HL-60 (cell line): ENCODE measurements at regions not wholly inside any gene's neighbourhood (a gene's known extent, or its start where the extent isn't known, plus 50 kb on each side); places are given as distances from the start of the nearest gene placed in this dataset.

Source experiments
- POLR2AphosphoS5 ChIP-seq: IDR thresholded peaks from 2 replicates; pipeline ENCODE4 v1.6.1; 2012; ENCODE audit warnings: low read depth
- TF ChIP-seq, protein P1 (sequence below): IDR thresholded peaks from one replicate; pipeline ENCODE4 v1.5.1; 2011; ENCODE audit warnings: low read length, control low read depth, inconsistent platforms; ENCODE audit not compliant: insufficient read depth

DNA sequence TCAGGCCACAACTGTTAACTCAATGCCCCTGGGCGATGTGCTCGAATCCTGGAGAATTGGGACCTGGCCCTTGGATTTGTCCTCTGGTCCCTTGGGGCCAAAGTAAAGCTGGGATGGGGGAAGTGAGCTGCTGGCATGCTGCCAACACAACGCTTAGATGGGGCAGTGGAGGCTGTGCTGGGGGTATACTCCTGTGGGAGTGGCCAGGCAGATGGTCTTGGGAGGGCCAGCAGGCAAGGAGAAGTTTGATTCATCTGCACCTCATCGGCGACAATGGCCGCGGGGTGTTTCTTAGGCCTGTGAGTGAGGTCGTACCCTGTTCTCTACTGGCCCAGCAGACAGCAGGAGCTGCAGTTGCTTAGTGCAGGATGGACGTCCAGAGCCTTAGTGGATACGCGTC lies 139.0 kb upstream of the MTPN start:
- TF ChIP-seq, protein P1, sequence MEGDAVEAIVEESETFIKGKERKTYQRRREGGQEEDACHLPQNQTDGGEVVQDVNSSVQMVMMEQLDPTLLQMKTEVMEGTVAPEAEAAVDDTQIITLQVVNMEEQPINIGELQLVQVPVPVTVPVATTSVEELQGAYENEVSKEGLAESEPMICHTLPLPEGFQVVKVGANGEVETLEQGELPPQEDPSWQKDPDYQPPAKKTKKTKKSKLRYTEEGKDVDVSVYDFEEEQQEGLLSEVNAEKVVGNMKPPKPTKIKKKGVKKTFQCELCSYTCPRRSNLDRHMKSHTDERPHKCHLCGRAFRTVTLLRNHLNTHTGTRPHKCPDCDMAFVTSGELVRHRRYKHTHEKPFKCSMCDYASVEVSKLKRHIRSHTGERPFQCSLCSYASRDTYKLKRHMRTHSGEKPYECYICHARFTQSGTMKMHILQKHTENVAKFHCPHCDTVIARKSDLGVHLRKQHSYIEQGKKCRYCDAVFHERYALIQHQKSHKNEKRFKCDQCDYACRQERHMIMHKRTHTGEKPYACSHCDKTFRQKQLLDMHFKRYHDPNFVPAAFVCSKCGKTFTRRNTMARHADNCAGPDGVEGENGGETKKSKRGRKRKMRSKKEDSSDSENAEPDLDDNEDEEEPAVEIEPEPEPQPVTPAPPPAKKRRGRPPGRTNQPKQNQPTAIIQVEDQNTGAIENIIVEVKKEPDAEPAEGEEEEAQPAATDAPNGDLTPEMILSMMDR, result no peak
- TF ChIP-seq POLR2AphosphoS5, result no peak
